GM19397 (cell line): ENCODE measurements at regions not wholly inside any gene's neighbourhood (a gene's known extent, or its start where the extent isn't known, plus 50 kb on each side); places are given as distances from the start of the nearest gene placed in this dataset.

Source experiments
- ATAC-seq: cut with Tn5 transposase; IDR thresholded peaks from one replicate; pipeline ENCODE4 v1.9.1; 2021; ENCODE audit warnings: mild to moderate bottlenecking, moderate library complexity; ENCODE audit not compliant: unreplicated experiment

GRCh38 chr21:24826822-24827221 lies 780.5 kb downstream of the MRPL39 start:
- no peak for ATAC-seq

GRCh38 chr21:24825348-24825747 lies 781.9 kb downstream of the MRPL39 start:
- ATAC-seq: no peak

- ATAC-seq: no peak
Observed at GRCh38 chr21:24824209-24824608, 783.1 kb downstream of the MRPL39 start.

- ATAC-seq: no peak
Observed at GRCh38 chr21:24823247-24823646, 784.0 kb downstream of the MRPL39 start.

- no peak for ATAC-seq
Observed at GRCh38 chr21:24785033-24785432, 822.2 kb downstream of the MRPL39 start.

GRCh38 chr21:24781146-24781545 lies 826.1 kb downstream of the MRPL39 start:
- no peak for ATAC-seq

- no peak for ATAC-seq
Observed at GRCh38 chr21:24759348-24760075, 847.8 kb downstream of the MRPL39 start.

- ATAC-seq: no peak
Observed at GRCh38 chr21:24738063-24738462, 869.2 kb downstream of the MRPL39 start.

GRCh38 chr21:24737296-24737850 lies 869.9 kb downstream of the MRPL39 start:
- ATAC-seq: no peak

GRCh38 chr21:24730661-24731060 lies 876.6 kb downstream of the MRPL39 start:
- no peak for ATAC-seq

- no peak for ATAC-seq
Observed at GRCh38 chr21:24729568-24729967, 877.7 kb downstream of the MRPL39 start.

- no peak for ATAC-seq
Observed at GRCh38 chr21:24727803-24728440, 879.4 kb downstream of the MRPL39 start.

GRCh38 chr21:24716281-24716918 lies 890.9 kb downstream of the MRPL39 start:
- ATAC-seq: no peak

- no peak for ATAC-seq
Observed at GRCh38 chr21:24714646-24715200, 892.6 kb downstream of the MRPL39 start.

GRCh38 chr21:24705201-24705600 lies 902.1 kb downstream of the MRPL39 start:
- ATAC-seq: no peak

- ATAC-seq: no peak
Observed at GRCh38 chr21:24693779-24694178, 913.5 kb downstream of the MRPL39 start.

GRCh38 chr21:24681456-24681855 lies 925.8 kb downstream of the MRPL39 start:
- no peak for ATAC-seq

- ATAC-seq: no peak
Observed at GRCh38 chr21:24671901-24672300, 935.4 kb downstream of the MRPL39 start.

GRCh38 chr21:24658926-24659325 lies 948.4 kb downstream of the MRPL39 start:
- ATAC-seq: no peak

- no peak for ATAC-seq
Observed at GRCh38 chr21:24658026-24658425, 949.3 kb downstream of the MRPL39 start.

- ATAC-seq: no peak
Observed at GRCh38 chr21:24649691-24650090, 957.6 kb downstream of the MRPL39 start.
